H1 (cell line): ENCODE measurements at regions not wholly inside any gene's neighbourhood (a gene's known extent, or its start where the extent isn't known, plus 50 kb on each side); places are given as distances from the start of the nearest gene placed in this dataset.

Source experiments
- CTCF ChIA-PET: fragments of 300-600 bp; sonication (Branson Sonifier 250); formaldehyde crosslinking; loops from one replicate; lab custom pipeline; 2021; ENCODE audit not compliant: partially characterized antibody; lab: Charles Lee
- POLR2A ChIA-PET: fragments of 300-600 bp; sonication (Branson Sonifier 250); formaldehyde crosslinking; loops from one replicate; lab custom pipeline; 2021; ENCODE audit warnings: inconsistent platforms; ENCODE audit not compliant: partially characterized antibody; lab: Charles Lee
- DNase-seq, 2 experiments: peaks; one replicate each; pipeline versions ENCODE4 v3.0.0 to v3.0.0-alpha.2; 2010 to 2022; ENCODE audit warnings: low spot score in 2 of 2, low read depth in 1 of 2, mixed read lengths in 1 of 2
- FAIRE-seq: peaks from 2 replicates; lab custom pipeline; 2011; peaks lifted over from hg19 to GRCh38; lab: Jason Lieb, UNC
- H2AFZ ChIP-seq: 2 replicates; pipeline ENCODE4 v1.8.1; 2012; ENCODE audit warnings: low read length, inconsistent platforms
- H2AK5ac ChIP-seq: 2 replicates; pipeline ENCODE4 v1.6.1; 2013; ENCODE audit warnings: low read depth, low read length
- H2BK120ac ChIP-seq: replicated peaks from 2 replicates; pipeline ENCODE3; 2013; ENCODE audit warnings: low read depth, low read length, inconsistent platforms
- H2BK12ac ChIP-seq: 2 replicates; pipeline ENCODE4 v1.6.1; 2013; ENCODE audit warnings: low read depth, low read length
- H2BK15ac ChIP-seq: 2 replicates; pipeline ENCODE4 v1.6.1; 2013; ENCODE audit warnings: low read length
- H2BK20ac ChIP-seq: 2 replicates; pipeline ENCODE4 v1.6.1; 2013; ENCODE audit warnings: low read length
- H2BK5ac ChIP-seq: 2 replicates; pipeline ENCODE4 v1.6.1; 2013; ENCODE audit warnings: low read depth, low read length
- H3K14ac ChIP-seq: 2 replicates; pipeline ENCODE4 v1.6.1; 2013; ENCODE audit warnings: inconsistent platforms; ENCODE audit not compliant: insufficient read length
- H3K18ac ChIP-seq: 2 replicates; pipeline ENCODE4 v1.6.1; 2013; ENCODE audit warnings: low read length; ENCODE audit errors: extremely low read depth
- H3K23ac ChIP-seq: 2 replicates; pipeline ENCODE4 v1.6.1; 2013; ENCODE audit warnings: inconsistent platforms; ENCODE audit not compliant: insufficient read length
- H3K23me2 ChIP-seq: 2 replicates; pipeline ENCODE4 v1.6.1; 2013; ENCODE audit warnings: low read depth, low read length
- H3K27ac ChIP-seq: 2 replicates; pipeline ENCODE4 v1.6.1; 2011; ENCODE audit warnings: low read depth, low read length, inconsistent platforms
- H3K27me3 ChIP-seq, 4 experiments: replicated peaks in 1 of 4; 1 replicate in 1 of 4; 2 replicates in 3 of 4; pipeline versions ENCODE4 v1.6.1 to v1.8.1; 2011 to 2013; ENCODE audit warnings: low read length in 3 of 4, mild to moderate bottlenecking in 3 of 4, inconsistent platforms in 2 of 4, mixed read lengths in 2 of 4, moderate library complexity in 1 of 4; ENCODE audit not compliant: control insufficient read depth in 3 of 4, insufficient read depth in 3 of 4; ENCODE audit errors: extremely low read depth in 1 of 4
- H3K36me3 ChIP-seq, 4 experiments: 2 replicates each; pipeline versions ENCODE4 v1.6.1 to v1.8.1; 2011 to 2013; ENCODE audit warnings: mild to moderate bottlenecking in 4 of 4, low read length in 3 of 4, moderate library complexity in 2 of 4, control low read depth in 1 of 4, inconsistent platforms in 1 of 4; ENCODE audit not compliant: insufficient read depth in 4 of 4, control insufficient read depth in 2 of 4
- H3K4ac ChIP-seq: replicated peaks from 2 replicates; pipeline ENCODE3; 2013; ENCODE audit warnings: low read length, low read depth, mixed read lengths, inconsistent platforms; ENCODE audit not compliant: insufficient read length
- H3K4me1 ChIP-seq, 4 experiments: replicated peaks in 1 of 4; 1 replicate in 1 of 4; 2 replicates in 3 of 4; pipeline versions ENCODE4 v1.6.1 to v1.8.1; 2011 to 2013; ENCODE audit warnings: low read length in 3 of 4, inconsistent platforms in 2 of 4, mixed read lengths in 1 of 4; ENCODE audit not compliant: insufficient read depth in 4 of 4, control insufficient read depth in 3 of 4
- H3K4me2 ChIP-seq, 2 experiments: 2 replicates each; pipeline versions ENCODE4 v1.6.1 to v1.8.1; 2011 to 2013; ENCODE audit warnings: low read depth in 2 of 2, low read length in 2 of 2, control low read depth in 1 of 2, inconsistent platforms in 1 of 2, mild to moderate bottlenecking in 1 of 2; ENCODE audit not compliant: insufficient read depth in 1 of 2
- H3K4me3 ChIP-seq, 4 experiments: fragments of 200-600, 300-600 bp in 1 of 4; sonication (generic), shearing (Covaris generic), sonication (Bioruptor Twin) in 1 of 4; 2 replicates each; pipeline versions ENCODE4 v1.5.1 to v1.8.1; 2011 to 2016; ENCODE audit warnings: low read length in 4 of 4, low read depth in 3 of 4, control low read depth in 2 of 4, inconsistent platforms in 2 of 4, mild to moderate bottlenecking in 2 of 4, mixed read lengths in 1 of 4, moderate library complexity in 1 of 4; ENCODE audit not compliant: insufficient read depth in 2 of 4; ENCODE audit errors: extremely low read depth in 1 of 4
- H3K56ac ChIP-seq: replicated peaks from 2 replicates; pipeline ENCODE3; 2013; ENCODE audit warnings: low read depth, mild to moderate bottlenecking, mixed read lengths, low read length, inconsistent platforms; ENCODE audit not compliant: insufficient read length
- H3K79me1 ChIP-seq: 2 replicates; pipeline ENCODE4 v1.6.1; 2013; ENCODE audit warnings: low read depth, low read length, control low read depth
- H3K79me2 ChIP-seq, 2 experiments: 2 replicates each; pipeline versions ENCODE4 v1.6.1 to v1.8.1; 2012 to 2013; ENCODE audit warnings: low read length in 2 of 2, mild to moderate bottlenecking in 2 of 2, inconsistent platforms in 1 of 2; ENCODE audit not compliant: insufficient read depth in 2 of 2, control insufficient read depth in 1 of 2
- H3K9ac ChIP-seq, 4 experiments: replicated peaks in 1 of 4; 1 replicate in 1 of 4; 2 replicates in 3 of 4; pipeline versions ENCODE4 v1.6.1 to v1.8.1; 2011 to 2013; ENCODE audit warnings: low read depth in 3 of 4, low read length in 3 of 4, control low read depth in 2 of 4, mild to moderate bottlenecking in 2 of 4, moderate library complexity in 2 of 4, inconsistent platforms in 1 of 4; ENCODE audit errors: extremely low read depth in 1 of 4
- H3K9me3 ChIP-seq, 2 experiments: 2 replicates each; pipeline versions ENCODE4 v1.6.1 to v1.8.1; 2012 to 2013; ENCODE audit warnings: mild to moderate bottlenecking in 2 of 2, moderate library complexity in 2 of 2, control low read depth in 1 of 2, inconsistent platforms in 1 of 2, low read depth in 1 of 2, low read length in 1 of 2, mixed read lengths in 1 of 2; ENCODE audit not compliant: insufficient read depth in 2 of 2
- H4K20me1 ChIP-seq, 2 experiments: replicated peaks in 1 of 2; 2 replicates each; pipeline versions ENCODE3 to v1.8.1; 2011 to 2013; ENCODE audit warnings: inconsistent platforms in 2 of 2, low read length in 2 of 2, mild to moderate bottlenecking in 1 of 2; ENCODE audit not compliant: insufficient read depth in 2 of 2, control insufficient read depth in 1 of 2
- H4K5ac ChIP-seq: 2 replicates; pipeline ENCODE4 v1.6.1; 2013; ENCODE audit warnings: low read length, low read depth, mixed read lengths, inconsistent platforms; ENCODE audit not compliant: insufficient read length
- H4K8ac ChIP-seq: 2 replicates; pipeline ENCODE4 v1.8.0; 2013; ENCODE audit warnings: mild to moderate bottlenecking, moderate library complexity, low read length, inconsistent platforms; ENCODE audit not compliant: insufficient read depth; ENCODE audit errors: extremely low read depth
- H4K91ac ChIP-seq: replicated peaks from 2 replicates; pipeline ENCODE3; 2013; ENCODE audit warnings: low read length, mixed read lengths, inconsistent platforms; ENCODE audit not compliant: insufficient read length
- BRCA1 ChIP-seq: IDR thresholded peaks from 2 replicates; pipeline ENCODE4 v1.6.1; 2012; ENCODE audit warnings: low read depth, low read length, improper control_type of control experiment
- CTBP2 ChIP-seq: IDR thresholded peaks from 2 replicates; pipeline ENCODE4 v1.7.0; 2011; ENCODE audit warnings: borderline replicate concordance, mild to moderate bottlenecking, moderate library complexity, mixed read lengths, low read length; ENCODE audit not compliant: insufficient read depth, insufficient read length
- EZH2 ChIP-seq: fragments of 200-600 bp; sonication (generic); IDR thresholded peaks from 2 replicates; pipeline ENCODE4 v1.7.1; 2012; ENCODE audit warnings: low read depth, mild to moderate bottlenecking, moderate library complexity, low read length, inconsistent platforms; ENCODE audit not compliant: severe bottlenecking
- JUN ChIP-seq: IDR thresholded peaks from 2 replicates; pipeline ENCODE4 v1.6.1; 2011; ENCODE audit warnings: low read depth, mild to moderate bottlenecking, improper control_type of control experiment, low read length
- KDM1A ChIP-seq: fragments of 200-600, 300-600 bp; sonication (generic); IDR thresholded peaks from 2 replicates; pipeline ENCODE4 v1.7.1; 2016; ENCODE audit warnings: mild to moderate bottlenecking, low read length, borderline replicate concordance
- RBBP5 ChIP-seq: IDR thresholded peaks from 2 replicates; pipeline ENCODE4 v1.7.1; 2012; ENCODE audit warnings: low read depth, mild to moderate bottlenecking, inconsistent platforms, low read length, moderate library complexity, borderline replicate concordance
- RFX5 ChIP-seq: IDR thresholded peaks from 2 replicates; pipeline ENCODE4 v1.6.1; 2011; ENCODE audit warnings: low read depth, low read length, improper control_type of control experiment, borderline replicate concordance
- SAP30 ChIP-seq: fragments of 300-600 bp; sonication (generic); IDR thresholded peaks from 2 replicates; pipeline ENCODE4 v1.7.1; 2012; ENCODE audit warnings: low read length, moderate library complexity, mild to moderate bottlenecking, inconsistent platforms; ENCODE audit not compliant: insufficient read depth, insufficient replicate concordance
- SIN3A ChIP-seq, 2 experiments: IDR thresholded peaks in 1 of 2; conservative IDR thresholded peaks in 1 of 2; 2 replicates each; pipeline ENCODE4 v1.6.1; 2011 to 2012; ENCODE audit warnings: low read length in 2 of 2, improper control_type of control experiment in 1 of 2, low read depth in 1 of 2, mild to moderate bottlenecking in 1 of 2
- SP1 ChIP-seq: IDR thresholded peaks from 2 replicates; pipeline ENCODE4 v1.6.1; 2011; ENCODE audit warnings: low read depth, low read length
- ZNF274 ChIP-seq: IDR thresholded peaks from 2 replicates; pipeline ENCODE4 v1.7.0; 2012; ENCODE audit warnings: low read length, borderline replicate concordance; ENCODE audit errors: extremely low read depth
- WGBS, 2 experiments: shearing (Covaris generic) in 1 of 2; methylation state at CpG; one replicate each; pipeline versions ENCODE4 v1.1.6 to v1.1.7; 2013 to 2015; ENCODE audit warnings: low lambda C conversion rate in 2 of 2, mixed read lengths in 2 of 2, inconsistent platforms in 1 of 2, low coverage in 1 of 2, missing lambda C conversion rate in 1 of 2; ENCODE audit not compliant: insufficient replicate concordance in 2 of 2, insufficient coverage in 1 of 2, insufficient read length in 1 of 2; ENCODE audit errors: extremely low coverage in 1 of 2, missing lambda C conversion rate in 1 of 2; 5-methylcytosine and 5-hydroxymethylcytosine counted together
- TF ChIP-seq, protein P1 (sequence below): IDR thresholded peaks from 2 replicates; pipeline ENCODE4 v1.6.1; 2011; ENCODE audit warnings: low read length, improper control_type of control experiment
- TF ChIP-seq, protein P2 (sequence below): IDR thresholded peaks from 2 replicates; pipeline ENCODE4 v1.6.1; 2012; ENCODE audit warnings: inconsistent platforms

DNA sequence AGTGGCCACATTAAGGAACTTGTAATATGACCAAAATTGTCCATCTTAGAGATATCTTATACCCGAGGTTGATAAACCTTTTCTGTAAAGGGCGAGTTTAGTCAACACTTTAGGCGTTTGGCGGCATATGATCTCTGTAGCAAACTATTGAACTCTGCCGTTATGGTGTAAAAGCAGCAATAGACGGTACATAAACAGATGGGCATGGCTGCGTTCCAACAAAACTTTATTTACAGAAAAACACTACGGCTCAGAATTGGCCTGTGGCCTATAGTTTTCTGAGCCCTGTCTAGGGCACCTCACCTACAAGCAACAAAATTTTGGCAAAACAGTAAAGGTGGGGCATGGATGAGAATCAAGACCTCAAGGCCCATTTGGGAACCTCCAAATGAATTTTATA is 121.9 kb upstream of the HAAO start:
- Histone ChIP-seq H4K8ac (no peak overlapping the region), H3K4ac (no peak overlapping the region), H2BK120ac (no peak overlapping the region), H2BK5ac (no peak overlapping the region), H2AK5ac (no peak overlapping the region), H4K5ac (no peak overlapping the region), H3K23ac (no peak overlapping the region), H3K79me1 (no peaks in the 10 kb centered on the region), H3K23me2 (no peaks in the 10 kb centered on the region), H3K4me3 (no peak overlapping the region), H3K56ac (no peak overlapping the region), H3K4me2 (no peak overlapping the region), H2BK12ac (no peak overlapping the region), H2AFZ (no peak overlapping the region), H3K9me3 (no peaks in the 10 kb centered on the region), H3K14ac (no peak overlapping the region), H2BK20ac (no peak overlapping the region), H3K79me2 (no peaks in the 10 kb centered on the region), H4K91ac (no peak overlapping the region), H3K27me3 (no peaks in the 10 kb centered on the region), H4K20me1 (no peaks in the 10 kb centered on the region), H3K36me3 (no peaks in the 10 kb centered on the region), H3K18ac (no peak overlapping the region), H3K9ac (no peak overlapping the region), H2BK15ac (no peak overlapping the region), H3K27ac (no peak overlapping the region), H3K4me1 (0 out of 7 replicates have a peak, but pooled peaks cover 0 to 2% (median 0%) of the 10 kb centered on the region in 4 experiments)
- FAIRE-seq: no peak
- WGBS, 2 experiments: 93% methylated on average over 8 of the region's 8 CpGs; no CpG with 5 or more reads in 1 of the 2 experiments
- POLR2A ChIA-PET: no interaction called here
- no peak for DNase-seq
- CTCF ChIA-PET: interaction anchor here (0.8 to 9.9 kb wide), 3 partner anchors 15 to 33 kb away, joined by 3 to 69 read pairs (median 4); no protein-coding TSS in a partner anchor
- TF ChIP-seq RFX5: no peak
- no peak for TF ChIP-seq SAP30
- TF ChIP-seq BRCA1: no peak
- no peak for TF ChIP-seq SP1
- TF ChIP-seq EZH2: no peak
- no peak for TF ChIP-seq ZNF274
- TF ChIP-seq CTBP2: no peak
- TF ChIP-seq, protein P1, sequence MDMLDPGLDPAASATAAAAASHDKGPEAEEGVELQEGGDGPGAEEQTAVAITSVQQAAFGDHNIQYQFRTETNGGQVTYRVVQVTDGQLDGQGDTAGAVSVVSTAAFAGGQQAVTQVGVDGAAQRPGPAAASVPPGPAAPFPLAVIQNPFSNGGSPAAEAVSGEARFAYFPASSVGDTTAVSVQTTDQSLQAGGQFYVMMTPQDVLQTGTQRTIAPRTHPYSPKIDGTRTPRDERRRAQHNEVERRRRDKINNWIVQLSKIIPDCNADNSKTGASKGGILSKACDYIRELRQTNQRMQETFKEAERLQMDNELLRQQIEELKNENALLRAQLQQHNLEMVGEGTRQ: no peak
- TF ChIP-seq SIN3A (conservative IDR thresholded peaks at IDR 0.05 in 1 of 2, IDR thresholded peaks at IDR 0.05 in 1 of 2; ENCODE audit: low read depth in 1 of 2, low read length in 2 of 2): no peak
- TF ChIP-seq, protein P2, sequence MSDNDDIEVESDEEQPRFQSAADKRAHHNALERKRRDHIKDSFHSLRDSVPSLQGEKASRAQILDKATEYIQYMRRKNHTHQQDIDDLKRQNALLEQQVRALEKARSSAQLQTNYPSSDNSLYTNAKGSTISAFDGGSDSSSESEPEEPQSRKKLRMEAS: no peak
- TF ChIP-seq KDM1A: no peak
- TF ChIP-seq RBBP5: no peak
- TF ChIP-seq JUN: no peak
